Testis (tissue), 2 donors: ENCODE measurements at regions not wholly inside any gene's neighbourhood (a gene's known extent, or its start where the extent isn't known, plus 50 kb on each side); places are given as distances from the start of the nearest gene placed in this dataset.

Experiments used
- DNase-seq: peaks from one replicate; pipeline ENCODE4 v3.0.0-alpha.2; 2019
- H3K27ac ChIP-seq, 2 donors: fragments of 200-600 bp; sonication (generic); one replicate each; pipeline ENCODE4 v1.5.1; 2019
- H3K27me3 ChIP-seq: fragments of 200-600 bp; sonication (generic); one replicate; pipeline ENCODE4 v1.5.1; 2019
- H3K36me3 ChIP-seq: fragments of 200-600 bp; sonication (generic); one replicate; pipeline ENCODE4 v1.5.1; 2017; ENCODE audit warnings: low read depth; ENCODE audit errors: missing control alignments
- H3K4me1 ChIP-seq: fragments of 200-600 bp; sonication (generic); one replicate; pipeline ENCODE4 v1.5.1; 2019
- H3K4me3 ChIP-seq, 2 donors: fragments of 200-600 bp; sonication (generic); one replicate each; pipeline ENCODE4 v1.5.1; 2017 to 2019
- H3K9me3 ChIP-seq: fragments of 200-600 bp; sonication (generic); one replicate; pipeline ENCODE4 v1.5.1; 2017
- POLR2A ChIP-seq: fragments of 450-650 bp; IDR thresholded peaks from one replicate; pipeline ENCODE4 v1.6.1; 2017; ENCODE audit warnings: antibody characterized with exemption, mild to moderate bottlenecking, moderate library complexity
- WGBS, 2 donors: methylation state at CpG; one replicate each; pipeline ENCODE4 v1.1.5; 2018; 5-methylcytosine and 5-hydroxymethylcytosine counted together
- intact Hi-C: fragments of 100-400 bp; cut with DNase I; formaldehyde crosslinking; loops from one replicate; pipeline ENCODE4 v1.15.1; 2023; ENCODE audit warnings: low total_unique reads
- TF ChIP-seq, protein P1 (sequence below), 3 experiments: fragments of 450-650 bp in 2 of 3; fragments of 200-600 bp in 1 of 3; sonication (generic) in 1 of 3; IDR thresholded peaks; one replicate each; pipeline ENCODE4 v1.5.1; 2016 to 2019; ENCODE audit warnings: antibody characterized with exemption in 3 of 3, mild to moderate bottlenecking in 2 of 3, moderate library complexity in 1 of 3

DNA sequence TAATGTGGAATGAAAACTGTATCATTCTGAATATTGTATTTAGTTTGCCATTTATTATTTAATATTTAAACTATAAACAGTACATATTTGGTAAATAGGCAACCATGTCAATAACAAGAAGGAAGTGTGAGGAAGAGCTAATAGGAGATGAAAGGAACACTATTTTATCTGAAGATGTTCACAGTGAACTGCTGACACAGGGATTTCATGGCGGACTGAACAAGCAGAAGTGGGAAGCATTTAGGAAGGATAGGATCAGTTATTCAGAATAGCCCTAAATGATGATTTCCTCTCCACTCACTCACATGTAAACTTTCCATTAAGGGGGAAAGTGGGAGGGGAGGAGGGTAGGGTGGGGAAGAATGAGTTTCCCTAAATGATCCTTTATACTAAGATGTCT, 682.4 kb downstream of the TOX3 start:
- Histone ChIP-seq H3K36me3 (no peaks in the 10 kb centered on the region), H3K9me3 (no peaks in the 10 kb centered on the region), H3K4me1 (no peaks in the 10 kb centered on the region), H3K4me3 (no peak overlapping the region), H3K27me3 (no peaks in the 10 kb centered on the region), H3K27ac (no peak overlapping the region)
- TF ChIP-seq, protein P1, sequence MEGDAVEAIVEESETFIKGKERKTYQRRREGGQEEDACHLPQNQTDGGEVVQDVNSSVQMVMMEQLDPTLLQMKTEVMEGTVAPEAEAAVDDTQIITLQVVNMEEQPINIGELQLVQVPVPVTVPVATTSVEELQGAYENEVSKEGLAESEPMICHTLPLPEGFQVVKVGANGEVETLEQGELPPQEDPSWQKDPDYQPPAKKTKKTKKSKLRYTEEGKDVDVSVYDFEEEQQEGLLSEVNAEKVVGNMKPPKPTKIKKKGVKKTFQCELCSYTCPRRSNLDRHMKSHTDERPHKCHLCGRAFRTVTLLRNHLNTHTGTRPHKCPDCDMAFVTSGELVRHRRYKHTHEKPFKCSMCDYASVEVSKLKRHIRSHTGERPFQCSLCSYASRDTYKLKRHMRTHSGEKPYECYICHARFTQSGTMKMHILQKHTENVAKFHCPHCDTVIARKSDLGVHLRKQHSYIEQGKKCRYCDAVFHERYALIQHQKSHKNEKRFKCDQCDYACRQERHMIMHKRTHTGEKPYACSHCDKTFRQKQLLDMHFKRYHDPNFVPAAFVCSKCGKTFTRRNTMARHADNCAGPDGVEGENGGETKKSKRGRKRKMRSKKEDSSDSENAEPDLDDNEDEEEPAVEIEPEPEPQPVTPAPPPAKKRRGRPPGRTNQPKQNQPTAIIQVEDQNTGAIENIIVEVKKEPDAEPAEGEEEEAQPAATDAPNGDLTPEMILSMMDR (IDR thresholded peaks at IDR 0.05) = no peak
- TF ChIP-seq POLR2A = no peak
- no peak for DNase-seq
- intact Hi-C loops = no loop called here
- WGBS, 2 donors = 72 to 89% methylated on average over 1 of the region's 1 CpG

GRCh38 chr16:51854401-51854951, 692.5 kb downstream of the TOX3 start:
- TF ChIP-seq POLR2A = no peak
- TF ChIP-seq, protein P1 (IDR thresholded peaks at IDR 0.05) = no peak
- DNase-seq = no peak
- no peaks in the 10 kb centered on the region for H3K4me1 ChIP-seq
- no peaks in the 10 kb centered on the region for H3K36me3 ChIP-seq
- intact Hi-C loops = no loop called here
- no peaks in the 10 kb centered on the region for H3K9me3 ChIP-seq
- no peak overlapping the region for H3K27ac ChIP-seq
- no peaks in the 10 kb centered on the region for H3K27me3 ChIP-seq
- WGBS, 2 donors = 87 to 99% methylated on average over 4 of the region's 4 CpGs
- H3K4me3 ChIP-seq = no peak overlapping the region

DNA sequence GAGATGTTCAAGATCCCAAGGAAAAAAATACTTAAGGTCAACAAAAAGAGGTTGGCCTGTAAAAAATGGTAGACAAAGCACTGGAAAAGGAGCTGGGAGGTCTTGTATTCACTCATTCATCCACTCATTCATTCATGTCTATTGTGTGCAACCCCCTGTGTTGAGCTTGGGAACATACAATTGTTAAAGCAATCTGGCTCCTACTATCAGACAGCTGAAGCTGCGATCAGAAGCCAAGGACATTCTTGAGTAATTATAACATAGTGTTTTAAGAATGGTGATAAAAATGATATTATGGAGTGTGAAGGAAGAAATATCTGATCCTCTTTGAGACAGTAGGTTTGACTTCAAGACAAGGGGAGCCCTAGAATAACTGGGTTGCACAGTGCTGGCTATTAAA, 693.4 kb downstream of the TOX3 start:
- TF ChIP-seq, protein P1 (IDR thresholded peaks at IDR 0.05) = no peak
- no peak for TF ChIP-seq POLR2A
- intact Hi-C loops = no loop called here
- Histone ChIP-seq H3K27ac (no peak overlapping the region), H3K27me3 (no peaks in the 10 kb centered on the region), H3K9me3 (no peaks in the 10 kb centered on the region), H3K4me1 (no peaks in the 10 kb centered on the region), H3K4me3 (no peak overlapping the region), H3K36me3 (no peaks in the 10 kb centered on the region)
- DNase-seq = no peak
- WGBS, 2 donors = 33 to 55% methylated on average over 1 of the region's 1 CpG

DNA sequence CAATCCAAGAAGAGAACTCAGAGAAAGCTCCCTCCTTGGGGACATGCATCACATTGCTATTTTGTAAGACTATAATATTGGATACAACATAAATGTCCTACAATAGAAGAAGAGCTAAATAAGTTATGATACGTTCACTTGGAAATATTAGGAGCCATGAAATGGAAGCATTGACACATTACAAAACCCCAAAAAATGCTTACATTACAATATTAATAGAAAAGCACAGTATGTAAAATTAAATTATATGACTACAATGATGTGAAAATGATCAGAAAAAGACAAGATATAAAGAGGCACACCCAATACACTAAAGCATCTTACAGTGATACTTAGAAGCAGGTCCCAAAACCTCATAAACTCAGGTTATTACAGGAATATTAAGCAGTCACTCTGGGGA, 694.1 kb downstream of the TOX3 start:
- H3K4me3 ChIP-seq = no peak overlapping the region
- H3K27me3 ChIP-seq = no peaks in the 10 kb centered on the region
- H3K4me1 ChIP-seq = no peaks in the 10 kb centered on the region
- TF ChIP-seq POLR2A = no peak
- TF ChIP-seq, protein P1 (IDR thresholded peaks at IDR 0.05) = no peak
- no peak for DNase-seq
- intact Hi-C loops = no loop called here
- H3K9me3 ChIP-seq = no peaks in the 10 kb centered on the region
- H3K36me3 ChIP-seq = no peaks in the 10 kb centered on the region
- 97 to 100% methylated on average over 1 of the region's 1 CpG for WGBS, 2 donors
- no peak overlapping the region for H3K27ac ChIP-seq

DNA sequence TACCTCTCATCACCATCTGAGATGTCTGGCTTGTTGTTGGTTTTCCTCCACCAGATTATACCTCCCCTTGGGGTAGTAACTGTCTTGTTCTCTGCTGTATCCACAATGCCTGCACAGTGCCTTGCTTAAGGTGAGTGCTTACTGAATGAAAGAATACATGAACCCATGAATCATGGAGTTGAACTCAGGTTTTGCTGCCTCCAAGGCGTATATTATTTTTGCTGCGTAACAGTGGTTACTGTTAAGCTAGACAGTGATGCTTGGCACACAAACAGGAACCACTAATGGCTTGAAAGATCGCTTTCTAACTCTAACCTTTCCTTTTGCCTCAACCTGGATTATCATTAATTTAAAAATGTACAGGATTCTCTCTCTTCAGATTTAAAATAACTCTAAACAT, 695.8 kb downstream of the TOX3 start:
- DNase-seq = no peak
- intact Hi-C loops = no loop called here
- Histone ChIP-seq H3K4me1 (no peaks in the 10 kb centered on the region), H3K9me3 (no peaks in the 10 kb centered on the region), H3K36me3 (no peaks in the 10 kb centered on the region), H3K4me3 (no peak overlapping the region), H3K27ac (no peak overlapping the region), H3K27me3 (no peaks in the 10 kb centered on the region)
- no peak for TF ChIP-seq POLR2A
- TF ChIP-seq, protein P1 (IDR thresholded peaks at IDR 0.05) = no peak
- 93 to 96% methylated on average over 3 of the region's 3 CpGs for WGBS, 2 donors
